DND-41 (cell line): ENCODE measurements at regions not wholly inside any gene's neighbourhood (a gene's known extent, or its start where the extent isn't known, plus 50 kb on each side); places are given as distances from the start of the nearest gene placed in this dataset.

Experiments used
- CTCF ChIP-seq: IDR thresholded peaks from 2 replicates; pipeline ENCODE4 v1.5.1; 2012; ENCODE audit warnings: borderline replicate concordance, low read length, moderate library complexity, mild to moderate bottlenecking; ENCODE audit not compliant: poor library complexity, severe bottlenecking; ENCODE audit errors: extremely low read depth
- EZH2 ChIP-seq: IDR thresholded peaks from 3 replicates; pipeline ENCODE4 v1.6.1; 2012; ENCODE audit warnings: borderline replicate concordance, low read depth, mild to moderate bottlenecking, moderate library complexity, low read length, inconsistent platforms; ENCODE audit not compliant: severe bottlenecking

- no peak for TF ChIP-seq EZH2
- no peak for TF ChIP-seq CTCF
These were observed 405.5 kb downstream of the TMEM114 start for GRCh38 chr16:8184854-8185253.
